Heart right ventricle (tissue), 16 donors: ENCODE measurements at regions not wholly inside any gene's neighbourhood (a gene's known extent, or its start where the extent isn't known, plus 50 kb on each side); places are given as distances from the start of the nearest gene placed in this dataset.

Source experiments
- ATAC-seq, 8 donors: fragments of 200-7000 bp; cut with Tn5 transposase; one replicate each; pipeline ENCODE4 v1.9.1; 2020; ENCODE audit warnings: mild to moderate bottlenecking in 8 of 8, moderate library complexity in 8 of 8, moderate number of reproducible peaks in 1 of 8
- DNase-seq, 2 donors: peaks; one replicate each; pipeline ENCODE4 v3.0.0-alpha.2; 2020
- H3K27ac ChIP-seq, 10 donors: fragments of 200-600 bp; sonication (generic) in 2 of 10; one replicate each; pipeline versions ENCODE4 v1.5.0 to v1.8.0; 2020 to 2022; ENCODE audit warnings: mild to moderate bottlenecking in 3 of 10
- H3K27me3 ChIP-seq, 7 donors: fragments of 200-600 bp; one replicate each; pipeline ENCODE4 v1.8.0; 2021 to 2022; ENCODE audit warnings: mild to moderate bottlenecking in 2 of 7
- H3K36me3 ChIP-seq, 9 donors: fragments of 200-600 bp; sonication (generic) in 1 of 9; one replicate each; pipeline versions ENCODE4 v1.5.0 to v1.8.0; 2020 to 2022; ENCODE audit warnings: mild to moderate bottlenecking in 2 of 9
- H3K4me1 ChIP-seq, 9 donors: fragments of 200-600 bp; sonication (generic) in 1 of 9; one replicate each; pipeline versions ENCODE4 v1.5.0 to v1.8.0; 2020 to 2022; ENCODE audit warnings: mild to moderate bottlenecking in 4 of 9
- H3K4me3 ChIP-seq, 10 donors: fragments of 200-600 bp; sonication (generic) in 2 of 10; one replicate each; pipeline versions ENCODE4 v1.5.0 to v1.8.0; 2020 to 2022; ENCODE audit warnings: mild to moderate bottlenecking in 7 of 10, moderate library complexity in 2 of 10
- H3K9me3 ChIP-seq, 11 donors: fragments of 200-600 bp in 10 of 11; sonication (generic) in 2 of 11; one replicate each; pipeline versions ENCODE4 v1.5.0 to v1.8.0; 2013 to 2022; ENCODE audit warnings: mild to moderate bottlenecking in 2 of 11, control low read depth in 1 of 11, moderate library complexity in 1 of 11
- WGBS, 2 donors: extraction: QIAGEN DNeasy Blood & Tissue Kit; methylation state at CpG; one replicate each; pipeline ENCODE4 v1.1.7; 2013; ENCODE audit warnings: inconsistent platforms in 1 of 2; 5-methylcytosine and 5-hydroxymethylcytosine counted together
- intact Hi-C, 10 donors: fragments of 100-400 bp; cut with DNase I; formaldehyde crosslinking; loops; one replicate each; pipeline versions ENCODE4 v1.11.1 to v1.14.2; 2022
- TF ChIP-seq, protein P1 (sequence below), 9 donors: fragments of 200-600 bp; sonication (generic) in 2 of 9; IDR thresholded peaks; one replicate each; pipeline versions ENCODE4 v1.5.0 to v1.8.0; 2021 to 2022; ENCODE audit warnings: antibody characterized with exemption in 9 of 9, mild to moderate bottlenecking in 5 of 9, moderate library complexity in 1 of 9
- donor health status: Arrhythmogenic right ventricular cardiomyopathy.
- donor health status: ischemic (EF 13 %, LVEDD 7.1; RV severe dilation, severe dysfunction).
- donor health status: healthy with polysubstance abuse.
- donor health status: DM: no; HTN: yes; CAD: no.
- donor health status: DM: no; HTN: no; CAD: no.
- donor health status: ischemic (EF 25% LVEDD 6.9; RV normal size, moderate dysfunction).
- donor health status: ischemic (EF 25% LVEDD 5.7; RV mildly dilated, moderate dysfunction).
- donor health status: healthy.
- donor health status: DM: yes; HTN: yes; CAD: no.
- donor health status: Ischemic cardiomyopathy.
- donor health status: ischemic (EF 35%, LVEDD 5.7; RV mildly dilated, moderate dysfunction).
- donor health status: nonischemic (EF 11% LVEDD 7.7; RV severe dilation, severe dysfunction).
- donor health status: DM: yes; HTN: yes; CAD: no.
- donor health status: PGD.
- donor health status: ischemic (EF 29% LVEDD 5.4; RV normal size, mild dysfunction).
- donor health status: nonischemic (EF 23%, LVEDD 6.1; RV moderate dilation, normal function).

DNA sequence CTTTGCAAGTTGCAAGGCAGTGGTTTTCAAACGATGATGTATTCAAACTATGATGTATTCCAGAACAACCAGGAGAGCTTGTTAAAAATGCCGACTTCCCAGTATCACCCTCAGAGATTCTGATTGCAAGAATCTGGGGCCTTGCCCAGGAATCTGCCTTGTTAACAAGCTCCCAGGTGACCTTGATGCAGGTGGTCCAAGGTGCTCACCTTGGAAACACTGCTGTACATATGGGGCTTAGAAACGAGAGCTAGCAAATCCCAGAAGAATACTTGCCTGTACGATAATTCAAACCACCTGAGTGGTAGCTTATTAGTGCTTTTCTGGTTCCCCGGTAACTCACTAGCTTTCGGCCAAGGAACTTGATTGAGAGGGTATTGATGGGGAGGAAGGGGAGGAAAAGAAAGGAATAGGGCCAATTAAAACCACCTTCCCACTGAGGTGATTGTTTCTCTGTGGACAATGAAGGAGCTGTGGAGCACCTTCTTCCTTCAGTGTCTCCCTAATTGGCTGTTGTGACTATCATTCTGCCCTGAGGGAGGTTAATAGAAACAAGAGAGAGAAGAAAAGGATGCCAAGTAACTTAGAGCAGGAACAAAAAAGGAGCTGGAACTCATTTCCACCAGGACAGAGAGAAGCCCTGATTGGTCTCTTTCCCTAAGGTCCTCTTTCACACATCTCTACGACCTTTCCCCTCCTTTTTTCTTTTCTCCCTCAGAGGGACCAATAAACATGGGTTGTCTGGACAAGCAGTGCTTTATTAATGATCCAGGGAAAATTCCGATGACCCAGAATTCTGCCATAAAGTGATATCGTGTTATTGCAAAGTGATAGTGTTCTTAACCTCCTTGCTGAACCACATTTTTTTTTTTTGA lies 218.8 kb downstream of the TMEM167A start:
- peaks cover 0 to 6% (median 0%) of the 10 kb centered on the region in 9 donors for H3K4me1 ChIP-seq
- H3K4me3 ChIP-seq = no peak overlapping the region
- intact Hi-C loops = no loop called here
- H3K36me3 ChIP-seq = no peaks in the 10 kb centered on the region
- no peaks in the 10 kb centered on the region for H3K27me3 ChIP-seq
- no peaks in the 10 kb centered on the region for H3K9me3 ChIP-seq
- no peak for ATAC-seq
- no peak overlapping the region for H3K27ac ChIP-seq
- TF ChIP-seq, protein P1, sequence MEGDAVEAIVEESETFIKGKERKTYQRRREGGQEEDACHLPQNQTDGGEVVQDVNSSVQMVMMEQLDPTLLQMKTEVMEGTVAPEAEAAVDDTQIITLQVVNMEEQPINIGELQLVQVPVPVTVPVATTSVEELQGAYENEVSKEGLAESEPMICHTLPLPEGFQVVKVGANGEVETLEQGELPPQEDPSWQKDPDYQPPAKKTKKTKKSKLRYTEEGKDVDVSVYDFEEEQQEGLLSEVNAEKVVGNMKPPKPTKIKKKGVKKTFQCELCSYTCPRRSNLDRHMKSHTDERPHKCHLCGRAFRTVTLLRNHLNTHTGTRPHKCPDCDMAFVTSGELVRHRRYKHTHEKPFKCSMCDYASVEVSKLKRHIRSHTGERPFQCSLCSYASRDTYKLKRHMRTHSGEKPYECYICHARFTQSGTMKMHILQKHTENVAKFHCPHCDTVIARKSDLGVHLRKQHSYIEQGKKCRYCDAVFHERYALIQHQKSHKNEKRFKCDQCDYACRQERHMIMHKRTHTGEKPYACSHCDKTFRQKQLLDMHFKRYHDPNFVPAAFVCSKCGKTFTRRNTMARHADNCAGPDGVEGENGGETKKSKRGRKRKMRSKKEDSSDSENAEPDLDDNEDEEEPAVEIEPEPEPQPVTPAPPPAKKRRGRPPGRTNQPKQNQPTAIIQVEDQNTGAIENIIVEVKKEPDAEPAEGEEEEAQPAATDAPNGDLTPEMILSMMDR (IDR thresholded peaks at IDR 0.05) = no peak
- whole genome bisulfite sequencing, 2 donors = 74 to 81% methylated on average over 9 of the region's 9 CpGs
- DNase-seq = no peak

DNA sequence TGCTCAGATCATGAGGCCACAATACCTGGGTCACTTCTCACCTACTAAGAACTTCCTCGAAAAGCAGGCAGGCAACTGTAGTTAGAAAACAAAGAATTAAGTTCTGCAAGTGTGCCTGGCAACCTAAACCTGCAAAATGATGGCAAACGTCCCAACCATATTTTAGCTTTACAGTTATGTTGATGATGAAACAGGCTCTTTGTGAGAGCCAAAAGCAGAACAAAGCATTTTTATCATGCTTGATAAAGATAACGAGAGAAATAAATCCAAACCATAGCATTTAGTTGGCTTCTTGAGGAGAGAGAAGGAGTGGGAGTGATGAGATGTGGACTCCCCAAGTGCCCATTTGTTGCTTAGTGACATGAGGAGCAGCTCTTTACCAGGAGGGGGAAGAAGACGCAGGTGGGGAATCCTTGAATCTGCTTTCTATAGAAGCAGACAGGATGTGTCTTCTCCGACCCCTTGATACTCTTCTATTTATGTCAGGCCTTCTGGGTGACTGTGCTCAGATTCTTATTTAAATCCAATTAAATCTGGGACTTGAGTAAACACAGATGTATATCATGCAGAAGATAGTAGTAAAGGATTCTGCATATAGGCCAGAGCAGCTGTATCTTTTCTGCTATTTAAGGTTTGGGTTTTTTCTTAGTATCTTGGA lies 221.2 kb downstream of the TMEM167A start:
- 67 to 80% methylated on average over 5 of the region's 5 CpGs for WGBS, 2 donors
- Histone ChIP-seq H3K27ac (no peak overlapping the region), H3K9me3 (no peaks in the 10 kb centered on the region), H3K27me3 (no peaks in the 10 kb centered on the region), H3K4me3 (no peak overlapping the region), H3K36me3 (no peaks in the 10 kb centered on the region), H3K4me1 (peaks cover 0 to 6% (median 0%) of the 10 kb centered on the region in 9 donors)
- TF ChIP-seq, protein P1 (IDR thresholded peaks at IDR 0.05) = no peak
- intact Hi-C loops = no loop called here
- ATAC-seq = no peak
- DNase-seq = no peak

DNA sequence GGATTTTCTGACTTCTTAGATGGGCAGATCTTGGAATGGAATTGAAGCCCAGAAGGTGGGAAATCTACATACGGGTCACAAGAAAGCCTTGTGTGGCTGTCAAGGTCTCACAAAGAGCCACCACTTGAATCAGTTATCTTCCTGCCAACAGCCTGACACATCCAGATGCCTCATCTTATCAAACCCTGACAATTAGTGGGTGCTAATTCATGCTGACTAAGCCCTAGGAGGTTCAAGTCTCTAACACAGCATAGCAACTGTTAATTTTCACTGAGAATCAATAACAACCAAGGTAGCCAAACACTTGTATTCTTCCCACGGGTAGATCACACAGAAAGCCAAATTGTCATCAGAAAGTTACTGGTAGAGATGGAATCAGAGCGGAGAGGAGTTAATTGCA lies 222.2 kb downstream of the TMEM167A start:
- Histone ChIP-seq H3K9me3 (no peaks in the 10 kb centered on the region), H3K27me3 (no peaks in the 10 kb centered on the region), H3K4me1 (peaks cover 0 to 5% (median 0%) of the 10 kb centered on the region in 9 donors), H3K27ac (no peak overlapping the region), H3K36me3 (no peaks in the 10 kb centered on the region), H3K4me3 (no peak overlapping the region)
- DNase-seq (no peak), ATAC-seq (no peak)
- intact Hi-C loops = no loop called here
- WGBS, 2 donors = 79 to 82% methylated on average over 3 of the region's 3 CpGs
- TF ChIP-seq, protein P1 (IDR thresholded peaks at IDR 0.05) = no peak

DNA sequence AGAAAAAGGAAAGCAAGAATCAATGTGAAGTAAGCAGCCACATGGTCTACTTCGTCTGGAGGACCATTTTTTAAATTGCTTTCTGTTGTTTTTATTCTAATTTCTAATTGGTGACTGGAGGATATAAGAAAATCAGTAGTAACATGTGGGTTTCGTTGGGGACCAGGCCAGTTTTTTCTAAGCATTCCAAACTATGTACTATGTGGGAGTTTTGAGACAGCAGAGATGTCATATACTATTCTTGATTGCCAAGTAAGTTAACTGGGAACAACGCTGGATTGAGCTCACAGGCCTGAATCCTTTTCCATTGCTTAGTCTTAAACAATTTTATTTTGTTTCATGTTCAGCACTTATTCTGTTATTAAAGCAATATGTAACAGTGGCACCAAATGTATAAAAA lies 225.7 kb downstream of the TMEM167A start:
- ATAC-seq (no peak), DNase-seq (no peak)
- TF ChIP-seq, protein P1 (IDR thresholded peaks at IDR 0.05) = no peak
- intact Hi-C loops = no loop called here
- Histone ChIP-seq H3K36me3 (no peaks in the 10 kb centered on the region), H3K4me3 (no peak overlapping the region), H3K9me3 (no peaks in the 10 kb centered on the region), H3K27me3 (no peaks in the 10 kb centered on the region), H3K4me1 (no peaks in the 10 kb centered on the region), H3K27ac (no peak overlapping the region)
- WGBS, 2 donors = 63 to 73% methylated on average over 3 of the region's 3 CpGs
